HG02840 (cell line): ENCODE measurements at regions not wholly inside any gene's neighbourhood (a gene's known extent, or its start where the extent isn't known, plus 50 kb on each side); places are given as distances from the start of the nearest gene placed in this dataset.

Source experiments
- ATAC-seq: cut with Tn5 transposase; IDR thresholded peaks from one replicate; pipeline ENCODE4 v1.9.1; 2021; ENCODE audit warnings: mild to moderate bottlenecking, moderate library complexity, moderate number of reproducible peaks; ENCODE audit not compliant: unreplicated experiment, low FRiP score

- no peak for ATAC-seq
These were observed 56.1 kb downstream of the BTG1 start for GRCh38 chr12:92089559-92089958.

- ATAC-seq = no peak
These were observed 56.8 kb downstream of the BTG1 start for GRCh38 chr12:92088805-92089204.

- no peak for ATAC-seq
These were observed 60.0 kb downstream of the BTG1 start for GRCh38 chr12:92085736-92086040.

- ATAC-seq = no peak
These were observed 60.5 kb downstream of the BTG1 start for GRCh38 chr12:92085040-92085735.

- no peak for ATAC-seq
These were observed 64.7 kb downstream of the BTG1 start for GRCh38 chr12:92080911-92081285.

- no peak for ATAC-seq
These were observed 66.6 kb downstream of the BTG1 start for GRCh38 chr12:92079054-92079385.

- no peak for ATAC-seq
These were observed 67.2 kb downstream of the BTG1 start for GRCh38 chr12:92078167-92079053.

- ATAC-seq = no peak
These were observed 68.1 kb downstream of the BTG1 start for GRCh38 chr12:92077530-92077929.

- ATAC-seq = no peak
These were observed 69.5 kb downstream of the BTG1 start for GRCh38 chr12:92076101-92076500.

GRCh38 chr12:92075425-92075914 is 70.2 kb downstream of the BTG1 start:
- ATAC-seq = no peak

GRCh38 chr12:92074889-92075288 is 70.8 kb downstream of the BTG1 start:
- no peak for ATAC-seq

GRCh38 chr12:92073094-92073493 is 72.6 kb downstream of the BTG1 start:
- no peak for ATAC-seq

- ATAC-seq = no peak
These were observed 73.5 kb downstream of the BTG1 start for GRCh38 chr12:92072112-92072511.

GRCh38 chr12:92070864-92071445 is 74.7 kb downstream of the BTG1 start:
- no peak for ATAC-seq

- peak; percentile 63 for ATAC-seq
These were observed 75.4 kb downstream of the BTG1 start for GRCh38 chr12:92070054-92070863.

- ATAC-seq = no peak
These were observed 77.2 kb downstream of the BTG1 start for GRCh38 chr12:92068459-92068858.

- peak; percentile 39 for ATAC-seq
These were observed 80.0 kb downstream of the BTG1 start for GRCh38 chr12:92065639-92066038.

GRCh38 chr12:92065018-92065499 is 80.6 kb downstream of the BTG1 start:
- peak; percentile 56 for ATAC-seq

- no peak for ATAC-seq
These were observed 81.2 kb downstream of the BTG1 start for GRCh38 chr12:92064422-92064821.

- ATAC-seq = no peak
These were observed 82.0 kb downstream of the BTG1 start for GRCh38 chr12:92063641-92064040.
